Liver (tissue), 7 donors: ENCODE measurements at regions not wholly inside any gene's neighbourhood (a gene's known extent, or its start where the extent isn't known, plus 50 kb on each side); places are given as distances from the start of the nearest gene placed in this dataset.

Experiments
- DNase-seq: peaks from one replicate; pipeline ENCODE4 v3.0.0-alpha.2; 2017; ENCODE audit warnings: low spot score
- H3K27ac ChIP-seq, 2 donors: one replicate each; pipeline ENCODE4 v1.7.0; 2013; ENCODE audit warnings: inconsistent platforms in 2 of 2, low read length in 2 of 2, control low read depth in 1 of 2, low read depth in 1 of 2, mild to moderate bottlenecking in 1 of 2
- H3K27me3 ChIP-seq, 4 donors: one replicate each; pipeline versions ENCODE4 v1.6.1 to v1.7.0; 2013; ENCODE audit warnings: low read length in 3 of 4, inconsistent platforms in 1 of 4, mild to moderate bottlenecking in 1 of 4, moderate library complexity in 1 of 4; ENCODE audit not compliant: control insufficient read depth in 4 of 4, insufficient read depth in 4 of 4
- H3K36me3 ChIP-seq, 4 donors: one replicate each; pipeline versions ENCODE4 v1.6.1 to v1.7.0; 2013; ENCODE audit warnings: low read length in 3 of 4, mild to moderate bottlenecking in 3 of 4, low read depth in 1 of 4, moderate library complexity in 1 of 4; ENCODE audit not compliant: control insufficient read depth in 4 of 4, insufficient read depth in 3 of 4
- H3K4me1 ChIP-seq, 4 donors: one replicate each; pipeline versions ENCODE4 v1.6.1 to v1.7.0; 2013; ENCODE audit warnings: low read length in 3 of 4, mild to moderate bottlenecking in 3 of 4, moderate library complexity in 1 of 4; ENCODE audit not compliant: control insufficient read depth in 4 of 4, insufficient read depth in 4 of 4
- H3K4me3 ChIP-seq, 3 donors: one replicate each; pipeline versions ENCODE4 v1.6.1 to v1.7.0; 2013; ENCODE audit warnings: low read length in 3 of 3, control low read depth in 1 of 3, low read depth in 1 of 3, mild to moderate bottlenecking in 1 of 3
- H3K9ac ChIP-seq, 2 donors: one replicate each; pipeline ENCODE4 v1.7.0; 2013; ENCODE audit warnings: low read length in 2 of 2, mild to moderate bottlenecking in 2 of 2, moderate library complexity in 2 of 2, control low read depth in 1 of 2, low read depth in 1 of 2
- H3K9me3 ChIP-seq, 4 donors: one replicate each; pipeline versions ENCODE4 v1.6.1 to v1.7.0; 2013; ENCODE audit warnings: low read length in 3 of 4; ENCODE audit not compliant: control insufficient read depth in 4 of 4
- EGR1 ChIP-seq, 2 donors: IDR thresholded peaks; 2 replicates each; pipeline ENCODE4 v1.6.1; 2016 to 2018; ENCODE audit warnings: antibody characterized with exemption in 2 of 2, low read depth in 2 of 2
- FOXA2 ChIP-seq: IDR thresholded peaks from 2 replicates; pipeline ENCODE4 v1.6.1; 2016; ENCODE audit warnings: antibody characterized with exemption
- GABPA ChIP-seq, 2 donors: IDR thresholded peaks in 1 of 2; conservative IDR thresholded peaks in 1 of 2; 2 replicates each; pipeline ENCODE4 v1.6.1; 2016; ENCODE audit warnings: antibody characterized with exemption in 2 of 2, mild to moderate bottlenecking in 1 of 2, moderate library complexity in 1 of 2
- HNF4A ChIP-seq, 2 donors: conservative IDR thresholded peaks; 2 replicates each; pipeline ENCODE4 v1.6.1; 2016; ENCODE audit warnings: antibody characterized with exemption in 2 of 2, mild to moderate bottlenecking in 2 of 2
- HNF4G ChIP-seq: IDR thresholded peaks from 2 replicates; pipeline ENCODE4 v1.6.1; 2016; ENCODE audit warnings: antibody characterized with exemption
- JUND ChIP-seq, 2 donors: IDR thresholded peaks; 2 replicates each; pipeline ENCODE4 v1.6.1; 2016; ENCODE audit warnings: antibody characterized with exemption in 2 of 2
- NR2F2 ChIP-seq: IDR thresholded peaks from 2 replicates; pipeline ENCODE4 v1.6.1; 2016; ENCODE audit warnings: antibody characterized with exemption
- RXRA ChIP-seq, 2 donors: IDR thresholded peaks; 2 replicates each; pipeline ENCODE4 v1.6.1; 2017 to 2018; ENCODE audit warnings: antibody characterized with exemption in 2 of 2, mild to moderate bottlenecking in 1 of 2
- SP1 ChIP-seq: IDR thresholded peaks from 2 replicates; pipeline ENCODE4 v1.6.1; 2018; ENCODE audit warnings: antibody characterized with exemption, mild to moderate bottlenecking
- TAF1 ChIP-seq: conservative IDR thresholded peaks from 2 replicates; pipeline ENCODE4 v1.6.1; 2016; ENCODE audit warnings: antibody characterized with exemption, mild to moderate bottlenecking
- whole genome bisulfite sequencing: extraction: QIAGEN DNeasy Blood & Tissue Kit; methylation state at CpG from one replicate; pipeline ENCODE4 v1.1.7; 2013; 5-methylcytosine and 5-hydroxymethylcytosine counted together
- TF ChIP-seq, protein P1 (sequence below): IDR thresholded peaks from 2 replicates; pipeline ENCODE4 v1.6.1; 2016; ENCODE audit warnings: antibody characterized with exemption, mild to moderate bottlenecking
- TF ChIP-seq, protein P2 (sequence below): IDR thresholded peaks from 2 replicates; pipeline ENCODE4 v1.6.1; 2016; ENCODE audit warnings: antibody characterized with exemption
- TF ChIP-seq, protein P3 (sequence below): IDR thresholded peaks from 2 replicates; pipeline ENCODE4 v1.6.1; 2016; ENCODE audit warnings: antibody characterized with exemption
- donor health status: healthy.
- donor health status: healthy.
- donor health status: healthy.
- donor health status: healthy.

DNA sequence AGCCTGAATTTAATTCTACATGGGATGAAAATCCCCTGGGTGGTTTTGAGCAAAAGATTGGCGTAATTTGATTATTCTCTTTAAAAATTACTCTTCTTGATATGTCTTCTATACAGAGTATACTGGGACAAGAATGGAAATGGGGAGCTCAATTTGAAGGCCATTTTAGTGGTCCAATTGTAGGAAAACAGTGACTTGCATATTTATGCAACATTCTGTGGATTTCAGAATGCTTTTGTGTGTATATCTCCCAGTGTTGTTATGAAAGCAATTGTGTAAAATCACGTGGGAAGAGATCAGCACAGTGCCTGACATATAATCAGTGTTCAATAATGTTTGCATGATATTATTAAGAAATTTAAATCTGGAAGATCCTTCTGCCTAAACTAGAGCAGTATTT lies 575.9 kb upstream of the PBX1 start:
- H3K27ac ChIP-seq, result no peak overlapping the region
- H3K4me1 ChIP-seq, result no peaks in the 10 kb centered on the region
- H3K27me3 ChIP-seq, result no peaks in the 10 kb centered on the region
- TF ChIP-seq, protein P1, sequence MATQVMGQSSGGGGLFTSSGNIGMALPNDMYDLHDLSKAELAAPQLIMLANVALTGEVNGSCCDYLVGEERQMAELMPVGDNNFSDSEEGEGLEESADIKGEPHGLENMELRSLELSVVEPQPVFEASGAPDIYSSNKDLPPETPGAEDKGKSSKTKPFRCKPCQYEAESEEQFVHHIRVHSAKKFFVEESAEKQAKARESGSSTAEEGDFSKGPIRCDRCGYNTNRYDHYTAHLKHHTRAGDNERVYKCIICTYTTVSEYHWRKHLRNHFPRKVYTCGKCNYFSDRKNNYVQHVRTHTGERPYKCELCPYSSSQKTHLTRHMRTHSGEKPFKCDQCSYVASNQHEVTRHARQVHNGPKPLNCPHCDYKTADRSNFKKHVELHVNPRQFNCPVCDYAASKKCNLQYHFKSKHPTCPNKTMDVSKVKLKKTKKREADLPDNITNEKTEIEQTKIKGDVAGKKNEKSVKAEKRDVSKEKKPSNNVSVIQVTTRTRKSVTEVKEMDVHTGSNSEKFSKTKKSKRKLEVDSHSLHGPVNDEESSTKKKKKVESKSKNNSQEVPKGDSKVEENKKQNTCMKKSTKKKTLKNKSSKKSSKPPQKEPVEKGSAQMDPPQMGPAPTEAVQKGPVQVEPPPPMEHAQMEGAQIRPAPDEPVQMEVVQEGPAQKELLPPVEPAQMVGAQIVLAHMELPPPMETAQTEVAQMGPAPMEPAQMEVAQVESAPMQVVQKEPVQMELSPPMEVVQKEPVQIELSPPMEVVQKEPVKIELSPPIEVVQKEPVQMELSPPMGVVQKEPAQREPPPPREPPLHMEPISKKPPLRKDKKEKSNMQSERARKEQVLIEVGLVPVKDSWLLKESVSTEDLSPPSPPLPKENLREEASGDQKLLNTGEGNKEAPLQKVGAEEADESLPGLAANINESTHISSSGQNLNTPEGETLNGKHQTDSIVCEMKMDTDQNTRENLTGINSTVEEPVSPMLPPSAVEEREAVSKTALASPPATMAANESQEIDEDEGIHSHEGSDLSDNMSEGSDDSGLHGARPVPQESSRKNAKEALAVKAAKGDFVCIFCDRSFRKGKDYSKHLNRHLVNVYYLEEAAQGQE, result no peak
- TF ChIP-seq GABPA (IDR thresholded peaks at IDR 0.05 in 1 of 2, conservative IDR thresholded peaks at IDR 0.05 in 1 of 2), result no peak
- TF ChIP-seq HNF4G, result no peak
- TF ChIP-seq, protein P2, sequence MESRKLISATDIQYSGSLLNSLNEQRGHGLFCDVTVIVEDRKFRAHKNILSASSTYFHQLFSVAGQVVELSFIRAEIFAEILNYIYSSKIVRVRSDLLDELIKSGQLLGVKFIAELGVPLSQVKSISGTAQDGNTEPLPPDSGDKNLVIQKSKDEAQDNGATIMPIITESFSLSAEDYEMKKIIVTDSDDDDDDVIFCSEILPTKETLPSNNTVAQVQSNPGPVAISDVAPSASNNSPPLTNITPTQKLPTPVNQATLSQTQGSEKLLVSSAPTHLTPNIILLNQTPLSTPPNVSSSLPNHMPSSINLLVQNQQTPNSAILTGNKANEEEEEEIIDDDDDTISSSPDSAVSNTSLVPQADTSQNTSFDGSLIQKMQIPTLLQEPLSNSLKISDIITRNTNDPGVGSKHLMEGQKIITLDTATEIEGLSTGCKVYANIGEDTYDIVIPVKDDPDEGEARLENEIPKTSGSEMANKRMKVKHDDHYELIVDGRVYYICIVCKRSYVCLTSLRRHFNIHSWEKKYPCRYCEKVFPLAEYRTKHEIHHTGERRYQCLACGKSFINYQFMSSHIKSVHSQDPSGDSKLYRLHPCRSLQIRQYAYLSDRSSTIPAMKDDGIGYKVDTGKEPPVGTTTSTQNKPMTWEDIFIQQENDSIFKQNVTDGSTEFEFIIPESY, result no peak
- no peak for TF ChIP-seq TAF1
- TF ChIP-seq NR2F2, result no peak
- no peak for TF ChIP-seq RXRA (IDR thresholded peaks at IDR 0.05)
- 59% methylated on average over 2 of the region's 2 CpGs for WGBS
- no peaks in the 10 kb centered on the region for H3K9me3 ChIP-seq
- no peak overlapping the region for H3K4me3 ChIP-seq
- no peak overlapping the region for H3K9ac ChIP-seq
- no peaks in the 10 kb centered on the region for H3K36me3 ChIP-seq
- DNase-seq, result no peak

DNA sequence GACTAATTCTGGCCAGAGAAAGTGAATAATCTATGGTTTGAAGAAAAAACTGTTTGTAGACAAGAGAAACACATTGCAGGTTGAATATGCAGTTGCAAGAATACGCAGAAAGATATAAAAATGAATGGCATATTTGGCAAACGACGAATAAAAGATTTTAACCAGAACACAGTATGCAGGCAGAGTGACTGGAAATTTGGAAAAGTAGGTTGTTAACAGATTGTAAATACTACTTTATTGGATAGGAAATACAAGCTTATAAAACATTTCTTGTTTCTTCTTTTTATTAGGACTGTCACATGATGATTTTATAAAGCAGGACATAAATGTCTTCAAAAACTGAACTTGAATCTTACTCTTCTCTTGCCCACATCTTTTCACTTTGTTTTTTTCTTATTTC lies 573.3 kb upstream of the PBX1 start:
- H3K36me3 ChIP-seq, result no peaks in the 10 kb centered on the region
- WGBS, result 85% methylated on average over 3 of the region's 3 CpGs
- H3K4me3 ChIP-seq, result no peak overlapping the region
- DNase-seq, result no peak
- no peak overlapping the region for H3K27ac ChIP-seq
- TF ChIP-seq, protein P2, result no peak
- TF ChIP-seq EGR1 (IDR thresholded peaks at IDR 0.05; ENCODE audit: low read depth in 2 of 2) (no peak), FOXA2 (no peak), RXRA (IDR thresholded peaks at IDR 0.05) (no peak), NR2F2 (no peak), SP1 (no peak), JUND (IDR thresholded peaks at IDR 0.05) (no peak), HNF4A (conservative IDR thresholded peaks at IDR 0.05) (no peak)
- TF ChIP-seq, protein P3, sequence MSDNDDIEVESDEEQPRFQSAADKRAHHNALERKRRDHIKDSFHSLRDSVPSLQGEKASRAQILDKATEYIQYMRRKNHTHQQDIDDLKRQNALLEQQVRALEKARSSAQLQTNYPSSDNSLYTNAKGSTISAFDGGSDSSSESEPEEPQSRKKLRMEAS, result no peak
- H3K9ac ChIP-seq, result no peak overlapping the region
- H3K27me3 ChIP-seq, result no peaks in the 10 kb centered on the region
- no peaks in the 10 kb centered on the region for H3K4me1 ChIP-seq
- H3K9me3 ChIP-seq, result no peaks in the 10 kb centered on the region
